Neural progenitor cell (in vitro differentiated cells): ENCODE measurements at regions not wholly inside any gene's neighbourhood (a gene's known extent, or its start where the extent isn't known, plus 50 kb on each side); places are given as distances from the start of the nearest gene placed in this dataset.

Source experiments
- DNase-seq: peaks from one replicate; pipeline ENCODE4 v3.0.0-alpha.2; 2016; ENCODE audit warnings: low spot score
- H2AFZ ChIP-seq: fragments of 200-600 bp; sonication (generic); replicated peaks from 2 replicates; pipeline ENCODE4 v1.6.1; 2016; ENCODE audit warnings: antibody characterized with exemption
- H3F3A ChIP-seq: fragments of 200-600 bp; sonication (generic); 2 replicates; pipeline ENCODE4 v1.6.1; 2016; ENCODE audit warnings: antibody characterized with exemption, low read depth
- H3K27ac ChIP-seq: fragments of 200-600 bp; sonication (generic); 2 replicates; pipeline ENCODE4 v1.5.1; 2016; ENCODE audit warnings: mild to moderate bottlenecking
- H3K27me3 ChIP-seq: fragments of 200-600 bp; sonication (generic); 2 replicates; pipeline ENCODE4 v1.6.1; 2016; ENCODE audit warnings: mild to moderate bottlenecking, moderate library complexity
- H3K36me3 ChIP-seq: fragments of 200-600 bp; sonication (generic); 2 replicates; pipeline ENCODE4 v1.5.1; 2016
- H3K4me1 ChIP-seq: fragments of 200-600 bp; sonication (generic); 2 replicates; pipeline ENCODE4 v1.6.1; 2016; ENCODE audit warnings: mixed run types
- H3K4me2 ChIP-seq: fragments of 200-600 bp; sonication (generic); 2 replicates; pipeline ENCODE4 v1.6.1; 2016
- H3K4me3 ChIP-seq: fragments of 200-600 bp; sonication (generic); 2 replicates; pipeline ENCODE4 v1.5.1; 2016
- H3K79me2 ChIP-seq: fragments of 200-600 bp; sonication (generic); 2 replicates; pipeline ENCODE4 v1.6.1; 2016; ENCODE audit warnings: low read depth
- H3K9ac ChIP-seq: fragments of 200-600 bp; sonication (generic); 2 replicates; pipeline ENCODE4 v1.6.1; 2016
- H3K9me3 ChIP-seq: fragments of 200-600 bp; sonication (generic); 2 replicates; pipeline ENCODE4 v1.5.1; 2016; ENCODE audit warnings: low read depth
- H4K20me1 ChIP-seq: fragments of 200-600 bp; sonication (generic); 2 replicates; pipeline ENCODE4 v1.6.1; 2016; ENCODE audit warnings: low read depth
- H3K27ac Mint-ChIP-seq: 3 replicates; pipeline ENCODE4 v1.8.0; 2021; ENCODE audit warnings: mixed read lengths
- H3K27me3 Mint-ChIP-seq: 2 replicates; pipeline ENCODE4 v1.8.0; 2022; ENCODE audit warnings: low read depth, mild to moderate bottlenecking, inconsistent platforms, moderate library complexity, mixed read lengths; ENCODE audit not compliant: insufficient read depth
- H3K36me3 Mint-ChIP-seq: 3 replicates; pipeline ENCODE4 v1.8.0; 2021; ENCODE audit warnings: mixed read lengths
- H3K4me1 Mint-ChIP-seq: 3 replicates; pipeline ENCODE4 v1.8.0; 2021; ENCODE audit warnings: mixed read lengths
- H3K4me3 Mint-ChIP-seq: 3 replicates; pipeline ENCODE4 v1.8.0; 2021; ENCODE audit warnings: mild to moderate bottlenecking, moderate library complexity, mixed read lengths
- H3K9me3 Mint-ChIP-seq: 3 replicates; pipeline ENCODE4 v1.8.0; 2020; ENCODE audit warnings: mixed read lengths
- EZH2 ChIP-seq: fragments of 200-600 bp; sonication (generic); IDR thresholded peaks from 2 replicates; pipeline ENCODE4 v1.6.1; 2017; ENCODE audit warnings: antibody characterized with exemption, mild to moderate bottlenecking, moderate library complexity
- EZH2phosphoT487 ChIP-seq: fragments of 200-600 bp; sonication (generic); IDR thresholded peaks from 2 replicates; pipeline ENCODE4 v1.6.1; 2017; ENCODE audit warnings: antibody characterized with exemption
- TF ChIP-seq, protein P1 (sequence below): fragments of 200-600 bp; sonication (generic); IDR thresholded peaks from 2 replicates; pipeline ENCODE4 v1.5.1; 2017; ENCODE audit warnings: antibody characterized with exemption, mild to moderate bottlenecking

DNA sequence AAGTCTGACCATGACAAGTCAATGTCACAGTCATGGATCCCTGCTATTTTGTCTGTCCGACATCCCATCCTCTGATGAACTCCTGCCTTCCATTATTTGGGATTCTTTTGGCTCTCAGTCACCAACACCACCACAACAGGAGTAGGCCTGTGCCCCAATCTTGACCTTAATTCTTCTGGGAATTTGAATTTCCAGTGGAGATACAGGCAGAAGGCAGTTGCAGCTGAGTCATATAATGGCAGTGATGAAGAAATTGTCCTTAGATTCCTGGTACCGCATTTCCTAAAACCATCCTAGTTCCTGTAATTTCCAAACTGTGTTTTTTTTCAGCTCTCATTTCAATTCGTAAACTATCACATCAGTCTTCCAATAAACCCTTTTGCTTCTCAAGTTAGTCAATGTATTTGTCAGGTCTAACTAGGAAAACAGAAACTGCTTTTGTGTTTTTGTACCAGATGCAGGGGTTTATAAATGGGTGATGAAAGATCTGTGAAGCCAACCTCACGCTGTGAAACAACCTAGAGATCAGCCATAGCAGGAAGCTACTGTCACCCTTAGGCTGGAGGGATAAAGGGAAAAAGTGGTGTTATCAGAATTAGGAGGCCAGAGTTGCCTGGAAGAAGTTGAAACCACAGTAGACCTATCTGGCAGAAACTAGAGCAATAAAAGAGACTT, 126.3 kb upstream of the TMEM108 start:
- H3K27me3 ChIP-seq: no peaks in the 10 kb centered on the region

DNA sequence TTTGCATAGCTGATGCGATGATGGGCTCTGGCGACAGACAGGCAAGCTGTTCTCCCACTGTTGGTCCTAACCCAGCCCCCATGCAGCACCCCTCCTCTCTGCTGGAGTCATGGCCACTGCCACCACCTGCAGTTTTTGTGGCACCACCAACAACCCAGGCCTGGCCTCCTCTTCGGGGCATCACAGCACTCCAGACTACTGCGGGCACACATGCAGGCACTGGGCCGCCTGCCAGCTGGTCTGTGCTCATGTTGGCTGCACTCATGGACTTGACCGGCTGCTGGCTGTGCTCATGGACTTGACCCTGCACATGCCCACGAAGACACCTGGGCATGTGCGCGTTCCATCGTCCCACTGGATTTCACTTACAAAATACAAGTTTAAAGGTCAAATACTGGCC, 130.9 kb upstream of the TMEM108 start:
- Histone ChIP-seq H3K79me2 (no peaks in the 10 kb centered on the region), H3K9me3 (no peaks in the 10 kb centered on the region), H2AFZ (no peak overlapping the region), H3K4me1 (no peaks in the 10 kb centered on the region), H3K27ac (no peak overlapping the region), H3K4me3 (no peak overlapping the region), H3K9ac (no peak overlapping the region), H3K36me3 (no peaks in the 10 kb centered on the region), H3F3A (no peaks in the 10 kb centered on the region), H3K4me2 (no peak overlapping the region), H4K20me1 (no peaks in the 10 kb centered on the region), H3K27me3 (no peaks in the 10 kb centered on the region)
- TF ChIP-seq EZH2phosphoT487 (no peak), EZH2 (no peak)
- TF ChIP-seq, protein P1, sequence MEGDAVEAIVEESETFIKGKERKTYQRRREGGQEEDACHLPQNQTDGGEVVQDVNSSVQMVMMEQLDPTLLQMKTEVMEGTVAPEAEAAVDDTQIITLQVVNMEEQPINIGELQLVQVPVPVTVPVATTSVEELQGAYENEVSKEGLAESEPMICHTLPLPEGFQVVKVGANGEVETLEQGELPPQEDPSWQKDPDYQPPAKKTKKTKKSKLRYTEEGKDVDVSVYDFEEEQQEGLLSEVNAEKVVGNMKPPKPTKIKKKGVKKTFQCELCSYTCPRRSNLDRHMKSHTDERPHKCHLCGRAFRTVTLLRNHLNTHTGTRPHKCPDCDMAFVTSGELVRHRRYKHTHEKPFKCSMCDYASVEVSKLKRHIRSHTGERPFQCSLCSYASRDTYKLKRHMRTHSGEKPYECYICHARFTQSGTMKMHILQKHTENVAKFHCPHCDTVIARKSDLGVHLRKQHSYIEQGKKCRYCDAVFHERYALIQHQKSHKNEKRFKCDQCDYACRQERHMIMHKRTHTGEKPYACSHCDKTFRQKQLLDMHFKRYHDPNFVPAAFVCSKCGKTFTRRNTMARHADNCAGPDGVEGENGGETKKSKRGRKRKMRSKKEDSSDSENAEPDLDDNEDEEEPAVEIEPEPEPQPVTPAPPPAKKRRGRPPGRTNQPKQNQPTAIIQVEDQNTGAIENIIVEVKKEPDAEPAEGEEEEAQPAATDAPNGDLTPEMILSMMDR: no peak
- Mint-ChIP-seq H3K4me1 (peaks cover 2% of the 10 kb centered on the region), H3K36me3 (no peaks in the 10 kb centered on the region), H3K4me3 (no peak overlapping the region), H3K27ac (no peak overlapping the region), H3K27me3 (no peaks in the 10 kb centered on the region), H3K9me3 (no peaks in the 10 kb centered on the region)
- no peak for DNase-seq

More for the DNA sequence above, 126.3 kb upstream of the TMEM108 start:
- H3K4me2 ChIP-seq: no peak overlapping the region
- H3K27me3 Mint-ChIP-seq: no peaks in the 10 kb centered on the region
- peaks cover 3% of the 10 kb centered on the region for H3K9me3 ChIP-seq
- no peaks in the 10 kb centered on the region for H3K4me1 ChIP-seq
- H3K9ac ChIP-seq: no peak overlapping the region
- no peak for TF ChIP-seq EZH2phosphoT487
- TF ChIP-seq, protein P1: no peak
- no peak overlapping the region for H3K4me3 Mint-ChIP-seq
- no peaks in the 10 kb centered on the region for H3K36me3 Mint-ChIP-seq
- H3K27ac Mint-ChIP-seq: no peak overlapping the region
- H2AFZ ChIP-seq: no peak overlapping the region
- no peak overlapping the region for H3K4me3 ChIP-seq
- no peaks in the 10 kb centered on the region for H3K79me2 ChIP-seq
- no peak overlapping the region for H3K27ac ChIP-seq
- H3F3A ChIP-seq: no peaks in the 10 kb centered on the region
- H3K36me3 ChIP-seq: no peaks in the 10 kb centered on the region
- peaks cover 2% of the 10 kb centered on the region for H3K4me1 Mint-ChIP-seq
- H3K9me3 Mint-ChIP-seq: peaks cover 2% of the 10 kb centered on the region
- H4K20me1 ChIP-seq: no peaks in the 10 kb centered on the region
- DNase-seq: no peak

DNA sequence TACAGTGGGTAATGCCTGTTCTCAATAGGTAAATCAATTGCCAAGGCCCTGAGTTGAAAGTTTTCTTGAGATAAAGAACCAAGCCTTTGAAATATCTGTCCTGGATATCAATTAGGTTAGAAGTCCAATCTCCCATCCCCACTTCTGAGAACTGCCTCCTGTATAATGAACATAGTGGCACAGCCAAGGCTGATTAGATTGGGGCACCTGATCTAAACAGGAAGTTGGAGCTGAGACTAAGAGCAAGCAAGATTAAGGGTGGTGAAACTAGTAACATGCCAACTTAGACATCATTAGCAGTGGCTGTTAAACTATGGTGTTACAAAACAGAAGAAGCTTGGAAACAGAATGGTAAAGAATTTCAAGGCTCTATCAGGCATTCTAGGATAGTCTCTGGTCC, 137.7 kb upstream of the TMEM108 start:
- H3K4me1 Mint-ChIP-seq: no peaks in the 10 kb centered on the region
- no peak overlapping the region for H2AFZ ChIP-seq
- TF ChIP-seq EZH2 (no peak), EZH2phosphoT487 (no peak)
- TF ChIP-seq, protein P1: no peak
- H3K36me3 Mint-ChIP-seq: no peaks in the 10 kb centered on the region
- H3K9ac ChIP-seq: no peak overlapping the region
- no peaks in the 10 kb centered on the region for H3K36me3 ChIP-seq
- no peaks in the 10 kb centered on the region for H3K27me3 Mint-ChIP-seq
- no peaks in the 10 kb centered on the region for H3K9me3 Mint-ChIP-seq
- H3K4me2 ChIP-seq: no peak overlapping the region
- H3K79me2 ChIP-seq: no peaks in the 10 kb centered on the region
- H3K4me3 ChIP-seq: no peak overlapping the region
- DNase-seq: no peak
- no peaks in the 10 kb centered on the region for H4K20me1 ChIP-seq
- no peaks in the 10 kb centered on the region for H3K4me1 ChIP-seq
- H3K27me3 ChIP-seq: no peaks in the 10 kb centered on the region
- no peaks in the 10 kb centered on the region for H3F3A ChIP-seq
- H3K4me3 Mint-ChIP-seq: no peak overlapping the region
- no peak overlapping the region for H3K27ac Mint-ChIP-seq
- no peaks in the 10 kb centered on the region for H3K9me3 ChIP-seq
- H3K27ac ChIP-seq: no peak overlapping the region
